Mesothelial cell of epicardium (in vitro differentiated cells): ENCODE measurements at regions not wholly inside any gene's neighbourhood (a gene's known extent, or its start where the extent isn't known, plus 50 kb on each side); places are given as distances from the start of the nearest gene placed in this dataset.

ENCODE experiments used
- DNase-seq, 2 experiments: peaks; one replicate each; pipeline ENCODE4 v3.0.0; 2021; ENCODE audit warnings: low spot score in 2 of 2; ENCODE audit not compliant: unreplicated experiment in 2 of 2
- H3K27ac Mint-ChIP-seq: 2 replicates; pipeline ENCODE4 v1.8.0; 2021; ENCODE audit warnings: mixed read lengths
- H3K27me3 Mint-ChIP-seq: 2 replicates; pipeline ENCODE4 v1.8.0; 2021; ENCODE audit warnings: low read depth, mixed read lengths
- H3K36me3 Mint-ChIP-seq: 2 replicates; pipeline ENCODE4 v1.8.0; 2021; ENCODE audit warnings: mixed read lengths
- H3K4me1 Mint-ChIP-seq: 2 replicates; pipeline ENCODE4 v1.8.0; 2021; ENCODE audit warnings: mixed read lengths
- H3K4me3 Mint-ChIP-seq: 2 replicates; pipeline ENCODE4 v1.8.0; 2021; ENCODE audit warnings: mild to moderate bottlenecking, moderate library complexity, mixed read lengths
- H3K9me3 Mint-ChIP-seq: 2 replicates; pipeline ENCODE4 v1.8.0; 2021; ENCODE audit warnings: mixed read lengths
- TF ChIP-seq, protein P1 (sequence below): fragments of 200-600 bp; sonication (generic); IDR thresholded peaks from one replicate; pipeline ENCODE4 v1.5.0; 2021; ENCODE audit warnings: antibody characterized with exemption; ENCODE audit not compliant: unreplicated experiment

DNA sequence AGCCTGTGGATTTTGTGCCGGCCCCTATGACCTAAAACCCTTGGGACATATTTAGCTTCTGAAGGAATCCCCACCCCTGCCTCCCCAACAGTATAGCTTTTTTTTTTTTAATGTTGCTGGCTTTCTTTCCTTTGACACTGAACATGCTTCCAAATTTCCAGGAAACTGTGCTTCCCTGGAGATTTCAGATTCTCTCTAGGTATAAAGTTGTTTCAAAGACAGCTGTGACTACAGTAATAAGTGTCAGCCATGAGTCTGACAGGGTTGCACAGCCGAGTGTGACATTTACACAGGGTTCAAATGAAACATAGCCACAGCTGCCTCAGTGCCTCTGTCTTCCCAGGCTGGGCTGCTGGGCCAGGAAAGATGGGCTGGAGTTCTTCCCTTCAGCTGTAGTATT, 466.6 kb upstream of the COBL start:
- Mint-ChIP-seq H3K4me1 (no peaks in the 10 kb centered on the region), H3K27me3 (peaks cover 2% of the 10 kb centered on the region), H3K36me3 (no peaks in the 10 kb centered on the region), H3K4me3 (no peak overlapping the region), H3K9me3 (no peaks in the 10 kb centered on the region), H3K27ac (no peak overlapping the region)
- DNase-seq, result no peak
- TF ChIP-seq, protein P1, sequence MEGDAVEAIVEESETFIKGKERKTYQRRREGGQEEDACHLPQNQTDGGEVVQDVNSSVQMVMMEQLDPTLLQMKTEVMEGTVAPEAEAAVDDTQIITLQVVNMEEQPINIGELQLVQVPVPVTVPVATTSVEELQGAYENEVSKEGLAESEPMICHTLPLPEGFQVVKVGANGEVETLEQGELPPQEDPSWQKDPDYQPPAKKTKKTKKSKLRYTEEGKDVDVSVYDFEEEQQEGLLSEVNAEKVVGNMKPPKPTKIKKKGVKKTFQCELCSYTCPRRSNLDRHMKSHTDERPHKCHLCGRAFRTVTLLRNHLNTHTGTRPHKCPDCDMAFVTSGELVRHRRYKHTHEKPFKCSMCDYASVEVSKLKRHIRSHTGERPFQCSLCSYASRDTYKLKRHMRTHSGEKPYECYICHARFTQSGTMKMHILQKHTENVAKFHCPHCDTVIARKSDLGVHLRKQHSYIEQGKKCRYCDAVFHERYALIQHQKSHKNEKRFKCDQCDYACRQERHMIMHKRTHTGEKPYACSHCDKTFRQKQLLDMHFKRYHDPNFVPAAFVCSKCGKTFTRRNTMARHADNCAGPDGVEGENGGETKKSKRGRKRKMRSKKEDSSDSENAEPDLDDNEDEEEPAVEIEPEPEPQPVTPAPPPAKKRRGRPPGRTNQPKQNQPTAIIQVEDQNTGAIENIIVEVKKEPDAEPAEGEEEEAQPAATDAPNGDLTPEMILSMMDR, result no peak

DNA sequence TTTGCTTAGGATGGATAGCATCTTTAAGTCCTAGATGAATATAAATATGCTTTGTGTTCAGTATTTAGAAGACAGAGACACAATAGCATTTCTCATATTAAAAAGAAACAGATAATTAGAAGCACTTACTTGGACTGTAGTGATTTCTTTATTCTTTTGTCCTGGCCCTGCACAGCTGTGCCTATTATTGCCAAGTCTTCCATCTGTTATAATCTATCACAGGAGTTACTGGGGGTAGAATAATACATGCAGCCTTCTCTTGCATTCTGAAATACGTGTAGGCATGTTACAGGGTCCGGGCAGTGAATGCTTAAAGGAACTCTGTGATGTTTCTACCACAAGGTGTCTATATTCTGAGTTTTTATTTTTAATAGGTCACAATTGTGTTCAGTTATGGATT, 461.5 kb upstream of the COBL start:
- DNase-seq, result no peak
- Mint-ChIP-seq H3K36me3 (no peaks in the 10 kb centered on the region), H3K4me3 (no peak overlapping the region)

DNA sequence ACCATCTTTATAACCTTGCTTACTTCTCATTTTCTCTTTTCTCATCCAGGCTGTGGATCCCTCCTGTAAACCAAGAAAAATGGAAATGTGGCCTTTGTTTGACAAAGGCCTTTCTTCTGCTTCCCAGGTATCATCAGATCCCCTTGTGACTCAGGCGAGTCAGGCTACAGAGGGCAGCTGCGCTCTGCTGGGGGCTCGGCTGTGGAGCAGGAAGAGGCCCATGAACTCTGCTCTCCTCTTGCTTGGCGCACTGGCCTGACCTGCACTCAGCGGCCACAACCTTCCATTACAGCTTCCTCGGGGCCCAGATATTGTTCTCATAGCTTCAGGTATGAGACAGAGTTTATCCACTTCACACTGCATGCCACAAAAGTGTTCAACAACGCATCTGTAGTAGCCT, 457.6 kb upstream of the COBL start:
- DNase-seq, result no peak
- no peaks in the 10 kb centered on the region for H3K27me3 Mint-ChIP-seq
- no peaks in the 10 kb centered on the region for H3K36me3 Mint-ChIP-seq
- peaks cover 10% of the 10 kb centered on the region for H3K4me1 Mint-ChIP-seq
- TF ChIP-seq, protein P1, result no peak
- H3K4me3 Mint-ChIP-seq, result no peak overlapping the region
- no peaks in the 10 kb centered on the region for H3K9me3 Mint-ChIP-seq
- H3K27ac Mint-ChIP-seq, result no peak overlapping the region

More for the DNA sequence above, 461.5 kb upstream of the COBL start:
- no peaks in the 10 kb centered on the region for H3K9me3 Mint-ChIP-seq
- H3K27me3 Mint-ChIP-seq, result peaks cover 2% of the 10 kb centered on the region
- peaks cover 2% of the 10 kb centered on the region for H3K4me1 Mint-ChIP-seq
- H3K27ac Mint-ChIP-seq, result no peak overlapping the region
- TF ChIP-seq, protein P1, result no peak

DNA sequence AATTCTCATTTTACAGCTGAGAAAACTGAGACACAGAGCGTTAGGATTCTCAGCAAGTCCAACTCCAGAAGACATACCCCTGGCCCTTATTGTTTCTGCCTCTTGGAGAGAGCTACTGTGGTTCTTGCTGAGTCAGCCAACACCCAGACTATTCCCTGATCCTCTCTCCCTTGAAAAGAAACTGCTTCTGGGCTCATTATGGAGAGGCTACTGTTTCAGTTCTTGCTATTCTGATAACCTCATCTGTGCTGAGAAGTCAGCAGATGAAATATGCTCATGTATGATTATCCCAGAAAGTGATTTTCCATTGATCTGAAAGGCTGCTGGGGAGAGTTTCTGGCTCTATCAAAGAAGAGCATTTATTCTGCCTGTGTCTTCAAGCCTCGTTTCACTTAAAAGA, 455.6 kb upstream of the COBL start:
- Mint-ChIP-seq H3K27ac (no peak overlapping the region), H3K9me3 (no peaks in the 10 kb centered on the region), H3K4me3 (no peak overlapping the region), H3K36me3 (no peaks in the 10 kb centered on the region), H3K4me1 (peaks cover 10% of the 10 kb centered on the region), H3K27me3 (no peaks in the 10 kb centered on the region)
- DNase-seq, result no peak
- TF ChIP-seq, protein P1, result no peak

DNA sequence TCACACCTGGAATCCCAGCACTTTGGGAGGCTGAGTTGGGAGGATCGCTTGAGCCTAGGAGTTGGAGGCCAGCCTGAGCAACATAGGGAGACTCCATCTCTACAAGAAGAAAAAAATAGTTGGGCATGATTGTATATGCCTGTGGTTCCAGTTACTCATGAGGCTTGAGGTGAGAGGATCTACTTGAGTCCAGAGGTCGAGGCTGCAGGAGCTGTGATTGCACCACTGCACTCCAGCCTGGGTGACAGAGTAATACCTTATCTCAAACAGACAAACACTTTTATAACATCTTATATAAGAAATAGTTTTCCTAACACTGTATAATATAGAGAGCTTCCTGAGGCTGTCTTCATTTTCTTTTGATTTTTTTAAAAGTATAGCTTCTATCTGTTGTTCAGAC, 448.4 kb upstream of the COBL start:
- Mint-ChIP-seq H3K4me1 (peaks cover 4% of the 10 kb centered on the region), H3K27ac (no peak overlapping the region), H3K36me3 (no peaks in the 10 kb centered on the region), H3K4me3 (no peak overlapping the region), H3K27me3 (no peaks in the 10 kb centered on the region), H3K9me3 (no peaks in the 10 kb centered on the region)
- no peak for DNase-seq
- TF ChIP-seq, protein P1, result no peak

DNA sequence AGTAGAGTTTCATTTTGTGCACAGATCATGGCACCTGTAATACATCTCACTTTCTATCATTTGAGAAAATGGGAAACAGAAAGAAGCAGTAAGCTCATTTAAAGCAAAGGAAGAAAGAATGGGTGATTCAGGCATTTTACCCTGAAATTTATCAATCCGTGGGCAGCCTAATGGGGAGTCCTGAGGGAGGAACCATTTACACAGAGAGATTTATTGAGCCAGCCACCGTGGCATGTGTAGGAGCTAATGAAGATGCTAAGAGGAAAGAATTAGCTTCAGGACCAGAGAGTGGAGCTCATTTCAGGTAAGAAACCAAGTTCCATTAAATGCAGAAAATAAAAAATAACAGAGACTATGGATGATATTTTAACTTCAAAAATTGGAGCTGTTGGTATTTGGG, 443.4 kb upstream of the COBL start:
- Mint-ChIP-seq H3K4me1 (peaks cover 7% of the 10 kb centered on the region), H3K4me3 (no peak overlapping the region), H3K9me3 (no peaks in the 10 kb centered on the region), H3K27ac (no peak overlapping the region), H3K27me3 (no peaks in the 10 kb centered on the region), H3K36me3 (no peaks in the 10 kb centered on the region)
- DNase-seq, result no peak
- TF ChIP-seq, protein P1, result no peak
